PFSK-1 (cell line): ENCODE measurements at regions not wholly inside any gene's neighbourhood (a gene's known extent, or its start where the extent isn't known, plus 50 kb on each side); places are given as distances from the start of the nearest gene placed in this dataset.

ENCODE experiments used
- SIN3A ChIP-seq: IDR thresholded peaks from 2 replicates; pipeline ENCODE4 v1.6.1; 2012; ENCODE audit warnings: mild to moderate bottlenecking, low read length, moderate library complexity, borderline replicate concordance; ENCODE audit not compliant: insufficient read depth
- TAF1 ChIP-seq: IDR thresholded peaks from 2 replicates; pipeline ENCODE4 v1.6.1; 2012; ENCODE audit warnings: low read length, control low read depth, borderline replicate concordance; ENCODE audit not compliant: insufficient read depth

DNA sequence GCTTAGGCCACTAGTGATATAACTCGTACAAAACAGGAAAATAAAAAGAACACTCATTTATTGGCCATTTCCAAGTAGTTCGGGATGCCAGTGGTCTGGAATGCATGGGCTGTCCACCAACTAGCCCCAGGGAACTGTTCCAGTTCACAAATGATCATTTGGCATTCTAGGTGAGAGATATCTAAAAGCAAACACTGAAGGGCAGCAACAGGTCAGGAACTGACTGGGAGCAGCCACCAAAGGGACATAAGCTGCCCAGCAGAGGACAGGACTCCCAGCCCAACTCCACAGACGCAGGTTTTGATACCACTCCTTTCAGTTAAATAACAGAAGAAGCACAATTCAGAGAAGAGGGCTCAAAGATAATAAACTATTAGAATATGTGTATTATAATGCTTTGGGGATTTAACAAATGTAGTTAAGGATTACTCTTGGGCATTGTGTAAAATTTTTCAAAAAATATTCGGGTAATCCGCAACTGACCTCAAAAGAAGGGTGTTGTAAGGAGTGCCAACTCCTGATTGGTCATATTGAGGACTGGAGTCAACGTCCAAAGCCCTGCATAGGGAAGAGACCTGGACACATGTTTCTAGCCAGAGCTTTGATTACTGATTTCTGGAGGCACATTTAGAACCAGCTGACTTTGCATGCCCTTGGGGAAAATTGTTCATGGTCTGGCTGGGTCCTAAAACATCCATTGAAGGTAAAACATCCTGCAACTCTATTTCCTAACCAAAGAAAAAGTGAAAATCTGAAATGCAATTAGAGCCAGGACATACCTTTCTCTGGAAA lies 320.0 kb downstream of the DNAH5 start:
- TF ChIP-seq TAF1 (no peak), SIN3A (no peak)
